OCI-LY1 (cell line): ENCODE measurements at regions not wholly inside any gene's neighbourhood (a gene's known extent, or its start where the extent isn't known, plus 50 kb on each side); places are given as distances from the start of the nearest gene placed in this dataset.
A peak's percentile ranks its signal among the peaks of the same experiment; 100 is the strongest.

Experiments used
- H2AFZ ChIP-seq: fragments of 200-600 bp; sonication (generic), shearing (Covaris generic); 2 replicates; pipeline ENCODE4 v1.6.0; 2014; ENCODE audit warnings: antibody characterized with exemption, mild to moderate bottlenecking, low read length
- H3F3A ChIP-seq: fragments of 200-600 bp; sonication (generic), shearing (Covaris generic); 2 replicates; pipeline ENCODE4 v1.6.0; 2014; ENCODE audit warnings: mild to moderate bottlenecking, antibody characterized with exemption, low read length, moderate library complexity; ENCODE audit not compliant: insufficient read depth
- H3K27ac ChIP-seq: fragments of 200-600 bp; sonication (generic); 2 replicates; pipeline ENCODE4 v1.5.1; 2014; ENCODE audit warnings: low read length, mixed run types, mild to moderate bottlenecking, low read depth; ENCODE audit not compliant: poor library complexity, severe bottlenecking
- H3K27me3 ChIP-seq: fragments of 200-600 bp; sonication (generic); 2 replicates; pipeline ENCODE4 v1.6.0; 2014; ENCODE audit warnings: antibody characterized with exemption, mild to moderate bottlenecking, low read length, moderate library complexity; ENCODE audit not compliant: insufficient read depth
- H3K36me3 ChIP-seq: fragments of 200-600 bp; sonication (generic); 2 replicates; pipeline ENCODE4 v1.6.1; 2014; ENCODE audit warnings: mild to moderate bottlenecking, antibody characterized with exemption, low read length, moderate library complexity, mixed read lengths; ENCODE audit not compliant: insufficient read depth
- H3K4me1 ChIP-seq: fragments of 200-600 bp; sonication (generic); 2 replicates; pipeline ENCODE4 v1.5.1; 2014; ENCODE audit warnings: mild to moderate bottlenecking, low read length, moderate library complexity; ENCODE audit not compliant: insufficient read depth, severe bottlenecking
- H3K4me2 ChIP-seq: fragments of 200-600 bp; sonication (generic), shearing (Covaris generic); 2 replicates; pipeline ENCODE4 v1.6.1; 2014; ENCODE audit warnings: low read length
- H3K4me3 ChIP-seq: fragments of 200-600 bp; sonication (generic); 2 replicates; pipeline ENCODE4 v1.5.1; 2014; ENCODE audit warnings: low read length, low read depth, mild to moderate bottlenecking, mixed read lengths; ENCODE audit not compliant: poor library complexity, severe bottlenecking
- H3K79me2 ChIP-seq: fragments of 200-600 bp; shearing (Covaris generic); 2 replicates; pipeline ENCODE4 v1.6.1; 2016; ENCODE audit warnings: mixed run types, low read length, mixed read lengths; ENCODE audit not compliant: insufficient read depth
- H3K9ac ChIP-seq: fragments of 200-600 bp; sonication (generic), shearing (Covaris generic); 2 replicates; pipeline ENCODE4 v1.6.1; 2014; ENCODE audit warnings: mild to moderate bottlenecking, low read length, mixed read lengths
- H3K9me2 ChIP-seq: fragments of 200-600 bp; sonication (generic), shearing (Covaris generic); 2 replicates; pipeline ENCODE4 v1.6.1; 2014; ENCODE audit warnings: low read depth, mild to moderate bottlenecking, low read length, mixed read lengths
- H3K9me3 ChIP-seq: fragments of 200-600 bp; shearing (Covaris generic); 2 replicates; pipeline ENCODE4 v1.6.1; 2014; ENCODE audit warnings: low read length, mixed read lengths
- H4K20me1 ChIP-seq: fragments of 200-600 bp; sonication (generic), shearing (Covaris generic); 2 replicates; pipeline ENCODE4 v1.6.0; 2016; ENCODE audit warnings: mild to moderate bottlenecking, low read length; ENCODE audit not compliant: insufficient read depth
- EZH2 ChIP-seq: fragments of 200-600 bp; sonication (generic), shearing (Covaris generic); IDR thresholded peaks from 2 replicates; pipeline ENCODE4 v1.8.0; 2017; ENCODE audit warnings: borderline replicate concordance, mixed run types, mild to moderate bottlenecking, antibody characterized with exemption, low read length, moderate library complexity, mixed read lengths
- TF ChIP-seq, protein P1 (sequence below): fragments of 200-600 bp; sonication (generic), shearing (Covaris generic); IDR thresholded peaks from 2 replicates; pipeline ENCODE4 v1.5.1; 2017; ENCODE audit warnings: mild to moderate bottlenecking, antibody characterized with exemption, low read length, moderate library complexity, mixed read lengths

DNA sequence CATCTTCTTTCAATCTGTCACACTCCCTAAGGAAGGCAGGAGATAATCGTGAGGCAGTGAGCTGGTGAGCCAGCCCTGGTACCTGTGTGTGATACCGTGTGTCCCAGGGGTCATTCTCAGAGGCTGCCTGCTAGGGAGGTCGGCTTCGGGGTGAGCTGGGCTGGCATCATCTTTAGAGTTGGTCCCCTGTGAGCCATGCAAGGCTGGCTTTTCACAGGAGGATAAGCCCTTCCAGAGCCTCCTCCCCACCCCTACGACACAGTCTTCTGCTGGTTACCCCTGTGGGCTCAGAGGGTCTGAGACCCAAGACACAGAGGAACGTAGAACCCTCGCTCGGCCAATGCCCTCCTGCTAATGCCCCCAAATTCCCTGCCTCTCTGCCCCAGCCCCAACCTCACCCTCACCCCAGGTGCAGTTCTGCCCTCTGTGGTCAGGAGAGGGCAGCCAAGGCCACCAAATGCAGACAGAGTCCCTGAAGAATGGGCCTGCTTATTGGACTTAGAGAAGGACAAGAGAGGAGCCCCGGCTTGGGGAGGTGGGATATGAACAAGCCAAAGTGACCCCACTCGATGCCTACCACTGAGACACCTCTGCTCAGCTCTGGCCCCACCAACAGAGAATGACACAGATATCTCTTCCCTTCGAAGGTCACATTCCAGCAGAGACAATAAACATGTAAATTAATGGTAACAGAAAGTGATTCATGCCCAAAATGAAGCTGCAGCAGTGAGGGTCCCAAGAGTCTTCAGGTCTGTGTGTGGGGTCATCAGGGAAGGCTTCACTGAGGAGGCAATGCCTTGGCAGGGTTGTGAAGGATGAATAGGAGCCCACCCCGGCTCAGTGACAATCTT, 80.8 kb upstream of the CCL1 start:
- no peak overlapping the region for H3K4me3 ChIP-seq
- H3K27me3 ChIP-seq = no peaks in the 10 kb centered on the region

DNA sequence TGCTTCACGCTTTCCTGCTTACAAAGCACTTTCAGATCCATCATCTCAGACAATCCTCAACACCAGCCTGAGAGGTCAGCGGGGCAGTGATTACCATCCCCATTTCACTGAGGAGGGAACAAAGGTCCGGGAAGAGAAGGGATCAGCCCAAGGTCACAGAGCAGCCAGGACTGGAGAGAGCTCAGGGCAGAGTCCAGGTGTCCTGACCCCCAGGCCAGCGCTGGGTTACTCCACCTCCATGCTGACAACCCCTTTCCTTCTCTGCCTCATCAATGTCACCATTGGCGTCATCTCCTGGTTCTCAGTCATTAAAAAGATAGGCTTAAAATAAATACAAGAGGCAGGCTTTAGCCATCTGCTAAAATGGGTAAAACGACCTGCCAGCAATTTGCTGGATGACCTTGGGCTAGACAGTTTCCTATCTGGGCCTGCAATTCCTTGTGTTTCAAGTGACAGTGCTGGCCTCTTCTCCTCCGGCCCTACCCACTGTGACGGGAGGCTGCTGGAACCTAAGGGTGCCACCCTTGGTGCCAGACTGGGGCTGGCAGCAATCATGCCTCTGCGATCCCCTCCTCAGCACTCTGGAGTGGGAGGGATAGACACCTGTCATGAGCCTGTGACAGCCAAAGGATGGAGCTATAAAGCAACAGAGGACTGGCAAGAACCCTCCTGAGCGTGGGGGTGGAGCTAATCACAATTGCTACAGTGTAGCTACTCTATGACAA, 79.5 kb upstream of the CCL1 start:
- no peaks in the 10 kb centered on the region for H3K36me3 ChIP-seq
- no peaks in the 10 kb centered on the region for H4K20me1 ChIP-seq
- H3K4me3 ChIP-seq = no peak overlapping the region
- no peak overlapping the region for H3K9ac ChIP-seq
- H3K27ac ChIP-seq = no peak overlapping the region
- no peaks in the 10 kb centered on the region for H3K9me2 ChIP-seq
- H3K9me3 ChIP-seq = no peaks in the 10 kb centered on the region
- H3K4me1 ChIP-seq = no peaks in the 10 kb centered on the region
- no peaks in the 10 kb centered on the region for H3K27me3 ChIP-seq
- H2AFZ ChIP-seq = no peak overlapping the region
- no peak overlapping the region for H3K4me2 ChIP-seq
- H3F3A ChIP-seq = no peaks in the 10 kb centered on the region
- TF ChIP-seq, protein P1, sequence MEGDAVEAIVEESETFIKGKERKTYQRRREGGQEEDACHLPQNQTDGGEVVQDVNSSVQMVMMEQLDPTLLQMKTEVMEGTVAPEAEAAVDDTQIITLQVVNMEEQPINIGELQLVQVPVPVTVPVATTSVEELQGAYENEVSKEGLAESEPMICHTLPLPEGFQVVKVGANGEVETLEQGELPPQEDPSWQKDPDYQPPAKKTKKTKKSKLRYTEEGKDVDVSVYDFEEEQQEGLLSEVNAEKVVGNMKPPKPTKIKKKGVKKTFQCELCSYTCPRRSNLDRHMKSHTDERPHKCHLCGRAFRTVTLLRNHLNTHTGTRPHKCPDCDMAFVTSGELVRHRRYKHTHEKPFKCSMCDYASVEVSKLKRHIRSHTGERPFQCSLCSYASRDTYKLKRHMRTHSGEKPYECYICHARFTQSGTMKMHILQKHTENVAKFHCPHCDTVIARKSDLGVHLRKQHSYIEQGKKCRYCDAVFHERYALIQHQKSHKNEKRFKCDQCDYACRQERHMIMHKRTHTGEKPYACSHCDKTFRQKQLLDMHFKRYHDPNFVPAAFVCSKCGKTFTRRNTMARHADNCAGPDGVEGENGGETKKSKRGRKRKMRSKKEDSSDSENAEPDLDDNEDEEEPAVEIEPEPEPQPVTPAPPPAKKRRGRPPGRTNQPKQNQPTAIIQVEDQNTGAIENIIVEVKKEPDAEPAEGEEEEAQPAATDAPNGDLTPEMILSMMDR = no peak
- H3K79me2 ChIP-seq = no peaks in the 10 kb centered on the region

More for the DNA sequence above, 80.8 kb upstream of the CCL1 start:
- H3K36me3 ChIP-seq = no peaks in the 10 kb centered on the region
- H3K4me2 ChIP-seq = no peak overlapping the region
- H3K9ac ChIP-seq = no peak overlapping the region
- no peaks in the 10 kb centered on the region for H3K9me3 ChIP-seq
- H3K79me2 ChIP-seq = no peaks in the 10 kb centered on the region
- no peaks in the 10 kb centered on the region for H3K4me1 ChIP-seq
- H2AFZ ChIP-seq = no peak overlapping the region
- H4K20me1 ChIP-seq = no peaks in the 10 kb centered on the region
- no peak overlapping the region for H3K27ac ChIP-seq
- H3K9me2 ChIP-seq = no peaks in the 10 kb centered on the region
- H3F3A ChIP-seq = no peaks in the 10 kb centered on the region
- TF ChIP-seq EZH2 = no peak
- TF ChIP-seq, protein P1 = peak; percentile 23; the same call in 1 of the 2 replicates

DNA sequence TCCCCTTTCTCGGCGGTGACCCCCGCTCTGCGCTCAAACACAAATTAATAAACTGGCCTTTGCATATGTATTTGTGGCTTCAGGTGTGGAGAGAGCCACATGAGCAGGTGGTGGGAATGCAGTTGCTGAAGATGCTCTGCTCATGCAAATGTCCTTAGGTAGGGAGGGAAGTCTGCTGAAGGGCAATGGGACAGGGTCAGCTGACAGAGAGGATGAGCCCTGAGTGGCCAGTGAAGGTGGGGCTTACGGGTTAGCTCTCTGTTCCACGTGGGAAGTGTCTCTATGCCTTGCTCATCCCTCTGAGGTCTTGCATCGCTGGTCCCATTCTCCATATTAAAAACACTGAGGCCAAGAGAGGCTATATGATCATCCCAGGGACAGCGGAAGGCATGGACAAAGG, 74.2 kb upstream of the CCL1 start:
- no peaks in the 10 kb centered on the region for H3K9me2 ChIP-seq
- no peak for TF ChIP-seq EZH2
- TF ChIP-seq, protein P1 = no peak
- no peaks in the 10 kb centered on the region for H3K9me3 ChIP-seq
- no peak overlapping the region for H3K4me2 ChIP-seq
- H3K27me3 ChIP-seq = no peaks in the 10 kb centered on the region
- no peaks in the 10 kb centered on the region for H3K79me2 ChIP-seq
- H4K20me1 ChIP-seq = no peaks in the 10 kb centered on the region
- no peak overlapping the region for H3K4me3 ChIP-seq
- H3K36me3 ChIP-seq = no peaks in the 10 kb centered on the region
- H3F3A ChIP-seq = no peaks in the 10 kb centered on the region
- H3K4me1 ChIP-seq = no peaks in the 10 kb centered on the region
- no peak overlapping the region for H3K27ac ChIP-seq
- no peak overlapping the region for H2AFZ ChIP-seq
- H3K9ac ChIP-seq = no peak overlapping the region
